A549 (cell line): ENCODE measurements at regions not wholly inside any gene's neighbourhood (a gene's known extent, or its start where the extent isn't known, plus 50 kb on each side); places are given as distances from the start of the nearest gene placed in this dataset.
"Not testable (repeated sequence)": the region's sequence is repeated elsewhere in the genome, so short reads cannot be mapped to it uniquely, and the experiment has no call there.

Experiments
- ATAC-seq, 2 experiments: fragments of 200-7000 bp in 1 of 2; fragments of >200 bp in 1 of 2; cut with Nextera tagmentation in 1 of 2; cut with Tn5 transposase in 1 of 2; 3 replicates each; pipeline versions ENCODE4 v1.8.0 to v1.9.1; 2018 to 2020; ENCODE audit warnings: mild to moderate bottlenecking in 1 of 2, moderate library complexity in 1 of 2
- CTCF ChIA-PET: fragments of 300-600 bp; sonication (Branson Sonifier 250); formaldehyde crosslinking; extraction: SDS; loops from one replicate; lab custom pipeline; 2021; ENCODE audit warnings: antibody characterized with exemption, inconsistent platforms; lab: Yijun Ruan, JAX
- POLR2A ChIA-PET: fragments of 350-600 bp; formaldehyde crosslinking; extraction: SDS; loops from one replicate; lab custom pipeline; 2021; ENCODE audit warnings: antibody characterized with exemption, inconsistent platforms; lab: Yijun Ruan, JAX
- DNase-seq, 2 experiments: peaks; one replicate each; pipeline versions ENCODE4 v3.0.0 to v3.0.0-alpha.2; 2011 to 2016; ENCODE audit warnings: low read depth in 1 of 2, low spot score in 1 of 2
- FAIRE-seq: peaks from 2 replicates; lab custom pipeline; 2011; peaks lifted over from hg19 to GRCh38; lab: Jason Lieb, UNC
- H3K27ac ChIP-seq, 2 experiments: fragments of >200 bp; sonication (Bioruptor Twin); formaldehyde crosslinking; 3 replicates each; pipeline ENCODE4 v1.5.1; 2016 to 2017
- H3K4me1 ChIP-seq: fragments of >200 bp; sonication (Bioruptor Twin); formaldehyde crosslinking; 3 replicates; pipeline ENCODE4 v1.6.1; 2016
- H3K4me2 ChIP-seq: fragments of >200 bp; sonication (Bioruptor Twin); formaldehyde crosslinking; 3 replicates; pipeline ENCODE4 v1.6.1; 2016
- H3K4me3 ChIP-seq: fragments of >200 bp; sonication (Bioruptor Twin); formaldehyde crosslinking; 3 replicates; pipeline ENCODE4 v1.5.1; 2016
- H3K9me3 ChIP-seq: fragments of >200 bp; sonication (Bioruptor Twin); formaldehyde crosslinking; 3 replicates; pipeline ENCODE4 v1.6.1; 2016
- BHLHE40 ChIP-seq: IDR thresholded peaks from 2 replicates; pipeline ENCODE4 v1.6.1; 2012; ENCODE audit warnings: low read depth, low read length, inconsistent platforms
- CHD2 ChIP-seq: fragments of 150-350 bp; IDR thresholded peaks from 2 replicates; pipeline ENCODE4 v1.6.1; 2014; ENCODE audit warnings: low read length; ENCODE audit not compliant: partially characterized antibody
- EHF ChIP-seq: fragments of 250-450 bp; sonication (Bioruptor Pico); IDR thresholded peaks from 2 replicates; pipeline ENCODE4 v1.5.0; 2020; ENCODE audit warnings: mild to moderate bottlenecking
- EHMT2 ChIP-seq: fragments of 200-600 bp; sonication (generic); IDR thresholded peaks from 2 replicates; pipeline ENCODE4 v1.6.1; 2016; ENCODE audit warnings: antibody characterized with exemption, low read depth, mild to moderate bottlenecking, moderate library complexity
- ELK1 ChIP-seq: fragments of 150-350 bp; IDR thresholded peaks from 2 replicates; pipeline ENCODE4 v1.6.1; 2014; ENCODE audit warnings: low read depth, mild to moderate bottlenecking, low read length
- EP300 ChIP-seq, 2 experiments: fragments of >200 bp; sonication (Bioruptor Twin); formaldehyde crosslinking; IDR thresholded peaks; 2 replicates in 1 of 2; 3 replicates in 1 of 2; pipeline ENCODE4 v1.6.1; 2016 to 2017
- ESRRA ChIP-seq: fragments of 150-350 bp; IDR thresholded peaks from 2 replicates; pipeline ENCODE4 v1.6.1; 2014; ENCODE audit warnings: mild to moderate bottlenecking, low read length, borderline replicate concordance
- FOSL2 ChIP-seq, 2 experiments: fragments of 450-650 bp in 1 of 2; fragments of >200 bp in 1 of 2; sonication (Bioruptor Twin) in 1 of 2; formaldehyde crosslinking; IDR thresholded peaks; 2 replicates each; pipeline versions ENCODE4 v1.5.0 to v1.6.1; 2016 to 2020; ENCODE audit warnings: mild to moderate bottlenecking in 1 of 2, moderate library complexity in 1 of 2
- FOXS1 ChIP-seq: fragments of 250-450 bp; sonication (Bioruptor Pico); IDR thresholded peaks from 2 replicates; pipeline ENCODE4 v1.5.0; 2020; ENCODE audit warnings: mild to moderate bottlenecking, moderate library complexity
- GATA3 ChIP-seq: IDR thresholded peaks from 2 replicates; pipeline ENCODE4 v1.6.1; 2012; ENCODE audit warnings: borderline replicate concordance
- HDAC2 ChIP-seq: fragments of 200-600 bp; sonication (generic); IDR thresholded peaks from 2 replicates; pipeline ENCODE4 v1.6.1; 2016
- HOXA7 ChIP-seq: fragments of 250-450 bp; sonication (Bioruptor Pico); IDR thresholded peaks from 2 replicates; pipeline ENCODE4 v1.5.0; 2020; ENCODE audit warnings: mild to moderate bottlenecking, moderate library complexity
- HOXB13 ChIP-seq: fragments of 250-450 bp; sonication (Bioruptor Pico); IDR thresholded peaks from 2 replicates; pipeline ENCODE4 v1.5.0; 2020; ENCODE audit warnings: low read depth, mild to moderate bottlenecking, moderate library complexity
- JUNB ChIP-seq: fragments of >200 bp; sonication (Bioruptor Twin); formaldehyde crosslinking; IDR thresholded peaks from 2 replicates; pipeline ENCODE4 v1.6.1; 2016
- NR3C1 ChIP-seq: fragments of >200 bp; sonication (Bioruptor Twin); formaldehyde crosslinking; IDR thresholded peaks from 3 replicates; pipeline ENCODE4 v1.6.1; 2017
- RCOR1 ChIP-seq: fragments of 150-350 bp; IDR thresholded peaks from 2 replicates; pipeline ENCODE4 v1.6.1; 2014; ENCODE audit warnings: antibody characterized with exemption, low read length, low read depth
- RFX5 ChIP-seq: fragments of 450-650 bp; IDR thresholded peaks from 2 replicates; pipeline ENCODE4 v1.7.1; 2014; ENCODE audit warnings: antibody characterized with exemption, mild to moderate bottlenecking, moderate library complexity
- ZFP36 ChIP-seq: fragments of 450-650 bp; IDR thresholded peaks from 2 replicates; pipeline ENCODE4 v1.6.1; 2014; ENCODE audit warnings: borderline replicate concordance; ENCODE audit not compliant: partially characterized antibody
- ZSCAN20 ChIP-seq: fragments of 250-450 bp; sonication (Bioruptor Pico); IDR thresholded peaks from 2 replicates; pipeline ENCODE4 v1.8.0; 2022; ENCODE audit warnings: mild to moderate bottlenecking, moderate library complexity
- WGBS: methylation state at CpG from one replicate; pipeline ENCODE4 v1.1.6; 2017; ENCODE audit errors: missing lambda C conversion rate; 5-methylcytosine and 5-hydroxymethylcytosine counted together
- TF ChIP-seq, protein P1 (sequence below): IDR thresholded peaks from 2 replicates; pipeline ENCODE4 v1.6.1; 2012
- TF ChIP-seq, protein P2 (sequence below): fragments of >200 bp; sonication (Bioruptor Twin); formaldehyde crosslinking; IDR thresholded peaks from 2 replicates; pipeline ENCODE4 v1.6.1; 2016
- TF ChIP-seq, protein P3 (sequence below): IDR thresholded peaks from 2 replicates; pipeline ENCODE4 v1.6.1; 2012; ENCODE audit warnings: low read depth, borderline replicate concordance
- TF ChIP-seq, protein P4 (sequence below): fragments of 250-450 bp; sonication (Bioruptor Pico); IDR thresholded peaks from 2 replicates; pipeline ENCODE4 v1.5.0; 2021; ENCODE audit warnings: mild to moderate bottlenecking, moderate library complexity, borderline replicate concordance

GRCh38 chr20:47441774-47442150 is 59.9 kb upstream of the NCOA3 start:
- H3K4me1 ChIP-seq, result peaks cover 14% of the 10 kb centered on the region
- ChIA-PET POLR2A (no interaction called here), CTCF (interaction anchor here (1.4 kb wide), 1 partner anchor 58 kb away, joined by 5 read pairs; no protein-coding TSS in a partner anchor)
- no peak for DNase-seq
- H3K4me3 ChIP-seq, result no peak overlapping the region
- TF ChIP-seq ZFP36 (no peak), FOXS1 (CRISPR knock-in tag) (no peak), RCOR1 (no peak), NR3C1 (no peak), CHD2 (no peak), HOXA7 (no peak)
- TF ChIP-seq, protein P1, sequence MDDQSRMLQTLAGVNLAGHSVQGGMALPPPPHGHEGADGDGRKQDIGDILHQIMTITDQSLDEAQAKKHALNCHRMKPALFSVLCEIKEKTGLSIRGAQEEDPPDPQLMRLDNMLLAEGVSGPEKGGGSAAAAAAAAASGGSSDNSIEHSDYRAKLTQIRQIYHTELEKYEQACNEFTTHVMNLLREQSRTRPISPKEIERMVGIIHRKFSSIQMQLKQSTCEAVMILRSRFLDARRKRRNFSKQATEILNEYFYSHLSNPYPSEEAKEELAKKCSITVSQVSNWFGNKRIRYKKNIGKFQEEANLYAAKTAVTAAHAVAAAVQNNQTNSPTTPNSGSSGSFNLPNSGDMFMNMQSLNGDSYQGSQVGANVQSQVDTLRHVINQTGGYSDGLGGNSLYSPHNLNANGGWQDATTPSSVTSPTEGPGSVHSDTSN, result no peak
- peak overlapping the region; percentile 71 to 72 for H3K27ac ChIP-seq
- FAIRE-seq, result no peak
- no peak overlapping the region for H3K4me2 ChIP-seq
- WGBS, result 92% methylated on average over 4 of the region's 4 CpGs
- ATAC-seq, result no peak
- H3K9me3 ChIP-seq, result no peaks in the 10 kb centered on the region

DNA sequence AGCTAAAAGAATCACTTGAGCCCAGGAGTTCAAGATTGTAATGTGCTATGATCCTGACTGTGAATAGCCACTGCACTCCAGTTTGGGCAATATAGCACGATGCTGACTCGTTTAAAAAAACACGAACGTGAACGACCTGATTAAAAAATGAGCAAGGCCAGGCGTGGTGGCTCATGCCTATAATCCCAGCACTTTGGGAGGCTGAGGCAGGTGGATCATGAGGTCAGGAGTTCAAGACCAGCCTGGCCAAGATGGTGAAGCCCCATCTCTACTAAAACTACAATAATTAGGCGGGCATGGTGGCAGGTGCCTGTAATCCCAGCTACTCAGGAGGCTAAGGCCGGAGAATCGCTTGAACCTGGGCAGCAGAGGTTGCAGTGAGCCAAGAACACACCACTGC is 58.6 kb upstream of the NCOA3 start:
- H3K9me3 ChIP-seq, FAIRE-seq, DNase-seq, ATAC-seq, POLR2A ChIA-PET, H3K4me3 ChIP-seq, H3K4me2 ChIP-seq: not testable (repeated sequence)
- CTCF ChIA-PET, result interaction anchor here (0.6 to 1.2 kb wide), 3 partner anchors 9 to 138 kb away, joined by 3 to 6 read pairs (median 3); no protein-coding TSS in a partner anchor
- 81% methylated on average over 9 of the region's 9 CpGs for WGBS
- H3K4me1 ChIP-seq, result peaks cover 14% of the 10 kb centered on the region
- H3K27ac ChIP-seq, result peak overlapping the region in 1 of 2 experiments; percentile 69; a peak in 3 of 6 replicates

DNA sequence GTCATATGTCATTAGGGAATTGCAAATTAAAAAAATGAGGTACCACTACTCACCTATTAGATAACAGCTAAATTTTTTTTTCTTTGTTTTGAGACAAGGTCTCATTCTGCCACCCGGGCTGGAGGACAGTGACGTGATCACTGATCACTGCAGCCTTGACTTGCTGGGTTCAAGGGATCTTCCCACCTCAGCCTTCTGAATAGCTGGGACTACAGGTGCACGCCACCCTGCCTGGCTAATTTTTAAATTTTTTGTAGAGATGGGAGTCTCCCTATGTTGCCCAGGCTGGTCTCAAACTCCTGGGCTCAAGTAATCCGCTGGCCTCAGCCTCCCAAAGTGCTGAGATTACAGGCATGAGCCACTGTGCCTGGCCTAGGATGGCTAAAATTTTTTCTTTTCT is 57.1 kb upstream of the NCOA3 start:
- DNase-seq (no peak), ATAC-seq (no peak), FAIRE-seq (no peak)
- ChIA-PET POLR2A (interaction anchor here (0.6 kb wide), 1 partner anchor 58 kb away, joined by 6 read pairs; no protein-coding TSS in a partner anchor), CTCF (interaction anchor here (2.5 kb wide), 1 partner anchor 11 kb away, joined by 16 read pairs; no protein-coding TSS in a partner anchor)
- H3K27ac ChIP-seq, result peak overlapping the region in 1 of 2 experiments; percentile 60; a peak in 3 of 6 replicates
- no peak overlapping the region for H3K4me2 ChIP-seq
- H3K4me1 ChIP-seq, result peaks cover 14% of the 10 kb centered on the region
- H3K4me3 ChIP-seq, result no peak overlapping the region
- TF ChIP-seq, protein P2, sequence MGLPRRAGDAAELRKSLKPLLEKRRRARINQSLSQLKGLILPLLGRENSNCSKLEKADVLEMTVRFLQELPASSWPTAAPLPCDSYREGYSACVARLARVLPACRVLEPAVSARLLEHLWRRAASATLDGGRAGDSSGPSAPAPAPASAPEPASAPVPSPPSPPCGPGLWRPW, result no peak
- TF ChIP-seq BHLHE40 (no peak), EP300 (IDR thresholded peaks at IDR 0.05) (no peak)
- TF ChIP-seq, protein P3, sequence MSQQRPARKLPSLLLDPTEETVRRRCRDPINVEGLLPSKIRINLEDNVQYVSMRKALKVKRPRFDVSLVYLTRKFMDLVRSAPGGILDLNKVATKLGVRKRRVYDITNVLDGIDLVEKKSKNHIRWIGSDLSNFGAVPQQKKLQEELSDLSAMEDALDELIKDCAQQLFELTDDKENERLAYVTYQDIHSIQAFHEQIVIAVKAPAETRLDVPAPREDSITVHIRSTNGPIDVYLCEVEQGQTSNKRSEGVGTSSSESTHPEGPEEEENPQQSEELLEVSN, result no peak
- WGBS, result 96% methylated on average over 4 of the region's 4 CpGs
- no peaks in the 10 kb centered on the region for H3K9me3 ChIP-seq

DNA sequence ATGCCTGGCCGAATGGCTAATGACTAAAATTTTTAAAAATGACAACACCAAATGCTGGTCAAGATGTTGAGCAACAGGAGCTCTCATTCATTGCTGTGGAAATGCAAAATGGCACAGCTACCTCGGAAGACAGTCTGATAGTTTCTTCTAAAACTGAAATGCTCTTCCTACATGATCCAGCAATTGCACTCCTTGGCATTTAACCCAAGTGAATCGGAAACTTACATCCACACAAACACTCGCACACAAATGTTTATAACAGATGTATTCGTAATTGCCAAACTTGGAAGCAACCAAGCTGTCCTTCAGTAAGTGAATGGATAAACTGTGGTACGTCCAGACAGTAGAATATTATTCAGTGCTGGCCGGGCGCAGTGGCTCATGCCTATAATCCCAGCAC is 56.4 kb upstream of the NCOA3 start:
- FAIRE-seq (no peak), ATAC-seq (no peak), DNase-seq (no peak)
- no peak overlapping the region for H3K4me2 ChIP-seq
- H3K4me1 ChIP-seq, result peaks cover 14% of the 10 kb centered on the region
- 92% methylated on average over 8 of the region's 8 CpGs for WGBS
- 0 out of 6 replicates have a peak overlapping the region, but pooled peaks of 1 of the 2 experiments have one; percentile 0 for H3K27ac ChIP-seq
- no peaks in the 10 kb centered on the region for H3K9me3 ChIP-seq
- POLR2A ChIA-PET, result no interaction called here
- no peak overlapping the region for H3K4me3 ChIP-seq
- CTCF ChIA-PET, result interaction anchor here (1.6 to 2.5 kb wide), 2 partner anchors 10 to 57 kb away, joined by 5 to 16 read pairs; no protein-coding TSS in a partner anchor
- TF ChIP-seq HOXB13 (no peak), RFX5 (no peak), ZSCAN20 (no peak), GATA3 (no peak), RCOR1 (no peak), JUNB (no peak), EHF (CRISPR knock-in tag) (no peak), FOSL2 (IDR thresholded peaks at IDR 0.05) (no peak), FOSL2 (CRISPR knock-in tag; IDR thresholded peaks at IDR 0.05) (no peak), EHMT2 (no peak), HDAC2 (no peak), ELK1 (no peak), ESRRA (no peak)
- TF ChIP-seq, protein P4, sequence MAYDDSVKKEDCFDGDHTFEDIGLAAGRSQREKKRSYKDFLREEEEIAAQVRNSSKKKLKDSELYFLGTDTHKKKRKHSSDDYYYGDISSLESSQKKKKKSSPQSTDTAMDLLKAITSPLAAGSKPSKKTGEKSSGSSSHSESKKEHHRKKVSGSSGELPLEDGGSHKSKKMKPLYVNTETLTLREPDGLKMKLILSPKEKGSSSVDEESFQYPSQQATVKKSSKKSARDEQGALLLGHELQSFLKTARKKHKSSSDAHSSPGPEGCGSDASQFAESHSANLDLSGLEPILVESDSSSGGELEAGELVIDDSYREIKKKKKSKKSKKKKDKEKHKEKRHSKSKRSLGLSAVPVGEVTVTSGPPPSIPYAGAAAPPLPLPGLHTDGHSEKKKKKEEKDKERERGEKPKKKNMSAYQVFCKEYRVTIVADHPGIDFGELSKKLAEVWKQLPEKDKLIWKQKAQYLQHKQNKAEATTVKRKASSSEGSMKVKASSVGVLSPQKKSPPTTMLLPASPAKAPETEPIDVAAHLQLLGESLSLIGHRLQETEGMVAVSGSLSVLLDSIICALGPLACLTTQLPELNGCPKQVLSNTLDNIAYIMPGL (CRISPR knock-in tag), result no peak
- TF ChIP-seq, protein P2, result no peak
